Colonic mucosa (tissue), 4 donors: ENCODE measurements at regions not wholly inside any gene's neighbourhood (a gene's known extent, or its start where the extent isn't known, plus 50 kb on each side); places are given as distances from the start of the nearest gene placed in this dataset.

Source experiments
- DNase-seq: peaks from one replicate; pipeline ENCODE4 v3.0.0-alpha.2; 2020
- H3K27ac ChIP-seq: fragments of 200-600 bp; one replicate; pipeline ENCODE4 v1.8.0; 2021
- H3K27me3 ChIP-seq: fragments of 200-600 bp; one replicate; pipeline ENCODE4 v1.8.0; 2021
- H3K36me3 ChIP-seq: fragments of 200-600 bp; one replicate; pipeline ENCODE4 v1.8.0; 2021
- H3K4me1 ChIP-seq: fragments of 200-600 bp; one replicate; pipeline ENCODE4 v1.8.0; 2021; ENCODE audit warnings: mild to moderate bottlenecking
- H3K4me3 ChIP-seq: fragments of 200-600 bp; one replicate; pipeline ENCODE4 v1.8.0; 2021
- H3K9ac ChIP-seq, 2 donors: one replicate each; pipeline ENCODE4 v1.7.0; 2013; ENCODE audit warnings: control low read depth in 2 of 2, low read depth in 2 of 2, low read length in 2 of 2
- H3K9me3 ChIP-seq: fragments of 200-600 bp; one replicate; pipeline ENCODE4 v1.8.0; 2021
- CTCF ChIP-seq: fragments of 200-600 bp; IDR thresholded peaks from one replicate; pipeline ENCODE4 v1.8.0; 2022; ENCODE audit warnings: antibody characterized with exemption, mild to moderate bottlenecking
- intact Hi-C: fragments of 100-400 bp; cut with DNase I; formaldehyde crosslinking; loops from one replicate; pipeline ENCODE4 v1.14.1; 2022
- donor health status: healthy.
- donor health status: DM: no; HTN: no; CAD: no.
- donor health status: DM: no; HTN: no; CAD: no.

- Histone ChIP-seq H3K9me3 (no peaks in the 10 kb centered on the region), H3K36me3 (no peaks in the 10 kb centered on the region), H3K27ac (no peak overlapping the region), H3K9ac (no peak overlapping the region), H3K27me3 (no peaks in the 10 kb centered on the region), H3K4me3 (no peak overlapping the region), H3K4me1 (no peaks in the 10 kb centered on the region)
- DNase-seq, result no peak
- intact Hi-C loops, result no loop called here
- no peak for TF ChIP-seq CTCF
These were observed 621.1 kb upstream of the ADGRB3 start for GRCh38 chr6:68013780-68014515.

- Histone ChIP-seq H3K27me3 (no peaks in the 10 kb centered on the region), H3K9me3 (no peaks in the 10 kb centered on the region), H3K27ac (no peak overlapping the region), H3K4me3 (no peak overlapping the region), H3K36me3 (no peaks in the 10 kb centered on the region), H3K9ac (no peak overlapping the region), H3K4me1 (no peaks in the 10 kb centered on the region)
- no peak for TF ChIP-seq CTCF
- intact Hi-C loops, result no loop called here
- no peak for DNase-seq
These were observed 622.3 kb upstream of the ADGRB3 start for GRCh38 chr6:68012822-68013221.

- Histone ChIP-seq H3K9me3 (no peaks in the 10 kb centered on the region), H3K4me3 (no peak overlapping the region), H3K27me3 (no peaks in the 10 kb centered on the region), H3K9ac (no peak overlapping the region), H3K36me3 (no peaks in the 10 kb centered on the region), H3K27ac (no peak overlapping the region), H3K4me1 (no peaks in the 10 kb centered on the region)
- no peak for TF ChIP-seq CTCF
- intact Hi-C loops, result no loop called here
- DNase-seq, result no peak
These were observed 624.1 kb upstream of the ADGRB3 start for GRCh38 chr6:68010936-68011335.

- Histone ChIP-seq H3K4me3 (no peak overlapping the region), H3K9me3 (no peaks in the 10 kb centered on the region), H3K9ac (no peak overlapping the region), H3K4me1 (no peaks in the 10 kb centered on the region), H3K27me3 (no peaks in the 10 kb centered on the region), H3K36me3 (no peaks in the 10 kb centered on the region), H3K27ac (no peak overlapping the region)
- intact Hi-C loops, result no loop called here
- DNase-seq, result no peak
- TF ChIP-seq CTCF, result no peak
These were observed 626.6 kb upstream of the ADGRB3 start for GRCh38 chr6:68008445-68008844.

GRCh38 chr6:68007717-68008116 is 627.4 kb upstream of the ADGRB3 start:
- DNase-seq, result no peak
- Histone ChIP-seq H3K4me1 (no peaks in the 10 kb centered on the region), H3K4me3 (no peak overlapping the region), H3K9ac (no peak overlapping the region), H3K27ac (no peak overlapping the region), H3K36me3 (no peaks in the 10 kb centered on the region), H3K27me3 (no peaks in the 10 kb centered on the region), H3K9me3 (no peaks in the 10 kb centered on the region)
- TF ChIP-seq CTCF, result no peak
- intact Hi-C loops, result no loop called here
